GM18868 (cell line): ENCODE measurements at regions not wholly inside any gene's neighbourhood (a gene's known extent, or its start where the extent isn't known, plus 50 kb on each side); places are given as distances from the start of the nearest gene placed in this dataset.

Source experiments
- ATAC-seq: cut with Tn5 transposase; IDR thresholded peaks from one replicate; pipeline ENCODE4 v1.9.1; 2021; ENCODE audit warnings: mild to moderate bottlenecking, moderate library complexity; ENCODE audit not compliant: unreplicated experiment

GRCh38 chr2:221710744-221711143 is 138.6 kb upstream of the EPHA4 start:
- no peak for ATAC-seq

GRCh38 chr2:221708902-221709301 is 136.8 kb upstream of the EPHA4 start:
- no peak for ATAC-seq

GRCh38 chr2:221705185-221705877 is 133.2 kb upstream of the EPHA4 start:
- no peak for ATAC-seq

GRCh38 chr2:221704442-221704841 is 132.3 kb upstream of the EPHA4 start:
- ATAC-seq: no peak

- no peak for ATAC-seq
Observed at GRCh38 chr2:221693365-221693764, 121.3 kb upstream of the EPHA4 start.

GRCh38 chr2:221691571-221691970 is 119.5 kb upstream of the EPHA4 start:
- ATAC-seq: no peak

GRCh38 chr2:221689140-221689539 is 117.0 kb upstream of the EPHA4 start:
- no peak for ATAC-seq

- no peak for ATAC-seq
Observed at GRCh38 chr2:221680548-221680947, 108.4 kb upstream of the EPHA4 start.

- no peak for ATAC-seq
Observed at GRCh38 chr2:221677688-221678087, 105.6 kb upstream of the EPHA4 start.

GRCh38 chr2:221676566-221677172 is 104.6 kb upstream of the EPHA4 start:
- no peak for ATAC-seq

GRCh38 chr2:221675201-221675908 is 103.3 kb upstream of the EPHA4 start:
- no peak for ATAC-seq

GRCh38 chr2:221674446-221674845 is 102.3 kb upstream of the EPHA4 start:
- no peak for ATAC-seq

- no peak for ATAC-seq
Observed at GRCh38 chr2:221673248-221673647, 101.1 kb upstream of the EPHA4 start.

- no peak for ATAC-seq
Observed at GRCh38 chr2:221671515-221671914, 99.4 kb upstream of the EPHA4 start.

GRCh38 chr2:221662689-221663391 is 90.7 kb upstream of the EPHA4 start:
- ATAC-seq: no peak

GRCh38 chr2:221657806-221658205 is 85.7 kb upstream of the EPHA4 start:
- no peak for ATAC-seq

- no peak for ATAC-seq
Observed at GRCh38 chr2:221655300-221655699, 83.2 kb upstream of the EPHA4 start.

GRCh38 chr2:221653182-221653581 is 81.1 kb upstream of the EPHA4 start:
- ATAC-seq: no peak

- ATAC-seq: no peak
Observed at GRCh38 chr2:221649051-221649775, 77.1 kb upstream of the EPHA4 start.

- ATAC-seq: no peak
Observed at GRCh38 chr2:221642447-221642846, 70.3 kb upstream of the EPHA4 start.
